Psoas muscle (tissue), 7 donors: ENCODE measurements at regions not wholly inside any gene's neighbourhood (a gene's known extent, or its start where the extent isn't known, plus 50 kb on each side); places are given as distances from the start of the nearest gene placed in this dataset.
"Not testable (repeated sequence)": the region's sequence is repeated elsewhere in the genome, so short reads cannot be mapped to it uniquely, and the experiment has no call there.

Experiments
- ATAC-seq, 4 donors: fragments of 200-7000 bp; cut with Tn5 transposase; one replicate each; pipeline ENCODE4 v1.9.1; 2020; ENCODE audit warnings: moderate library complexity in 3 of 4, mild to moderate bottlenecking in 2 of 4
- DNase-seq, 2 donors: peaks; one replicate each; pipeline ENCODE4 v3.0.0-alpha.2; 2020
- H3K27ac ChIP-seq: fragments of 200-600 bp; one replicate; pipeline ENCODE4 v1.8.0; 2022
- H3K27me3 ChIP-seq, 3 donors: fragments of 200-600 bp in 1 of 3; one replicate each; pipeline versions ENCODE4 v1.6.1 to v1.8.0; 2013 to 2022; ENCODE audit warnings: low read length in 2 of 3, mild to moderate bottlenecking in 2 of 3, moderate library complexity in 1 of 3; ENCODE audit not compliant: insufficient read depth in 3 of 3
- H3K36me3 ChIP-seq, 2 donors: fragments of 200-600 bp in 1 of 2; one replicate each; pipeline versions ENCODE4 v1.6.1 to v1.8.0; 2013 to 2022; ENCODE audit warnings: low read depth in 1 of 2, mild to moderate bottlenecking in 1 of 2, moderate library complexity in 1 of 2; ENCODE audit not compliant: insufficient read depth in 1 of 2
- H3K4me1 ChIP-seq: fragments of 200-600 bp; one replicate; pipeline ENCODE4 v1.8.0; 2022
- H3K4me3 ChIP-seq: fragments of 200-600 bp; one replicate; pipeline ENCODE4 v1.8.0; 2022; ENCODE audit warnings: mild to moderate bottlenecking
- H3K9me3 ChIP-seq: fragments of 200-600 bp; one replicate; pipeline ENCODE4 v1.8.0; 2022
- WGBS, 3 donors: extraction: QIAGEN DNeasy Blood & Tissue Kit; methylation state at CpG; one replicate each; pipeline versions ENCODE4 v1.1.6 to v1.1.7; 2013; 5-methylcytosine and 5-hydroxymethylcytosine counted together
- intact Hi-C, 2 donors: fragments of 100-400 bp; cut with DNase I; formaldehyde crosslinking; loops; one replicate each; pipeline versions ENCODE4 v1.11.0 to v1.14.2; 2022
- TF ChIP-seq, protein P1 (sequence below): fragments of 200-600 bp; IDR thresholded peaks from one replicate; pipeline ENCODE4 v1.8.0; 2022; ENCODE audit warnings: antibody characterized with exemption
- donor health status: healthy with polysubstance abuse.
- donor health status: DM: no; HTN: no; CAD: no; lungs with moderate emphysema.
- donor health status: Bipolar disorder and iron deficiency.
- donor health status: healthy.
- donor health status: DM: yes; HTN: yes; CAD: no.
- donor health status: DM: no; HTN: no; CAD: no.
- donor health status: DM: yes; HTN: yes; CAD: no.

DNA sequence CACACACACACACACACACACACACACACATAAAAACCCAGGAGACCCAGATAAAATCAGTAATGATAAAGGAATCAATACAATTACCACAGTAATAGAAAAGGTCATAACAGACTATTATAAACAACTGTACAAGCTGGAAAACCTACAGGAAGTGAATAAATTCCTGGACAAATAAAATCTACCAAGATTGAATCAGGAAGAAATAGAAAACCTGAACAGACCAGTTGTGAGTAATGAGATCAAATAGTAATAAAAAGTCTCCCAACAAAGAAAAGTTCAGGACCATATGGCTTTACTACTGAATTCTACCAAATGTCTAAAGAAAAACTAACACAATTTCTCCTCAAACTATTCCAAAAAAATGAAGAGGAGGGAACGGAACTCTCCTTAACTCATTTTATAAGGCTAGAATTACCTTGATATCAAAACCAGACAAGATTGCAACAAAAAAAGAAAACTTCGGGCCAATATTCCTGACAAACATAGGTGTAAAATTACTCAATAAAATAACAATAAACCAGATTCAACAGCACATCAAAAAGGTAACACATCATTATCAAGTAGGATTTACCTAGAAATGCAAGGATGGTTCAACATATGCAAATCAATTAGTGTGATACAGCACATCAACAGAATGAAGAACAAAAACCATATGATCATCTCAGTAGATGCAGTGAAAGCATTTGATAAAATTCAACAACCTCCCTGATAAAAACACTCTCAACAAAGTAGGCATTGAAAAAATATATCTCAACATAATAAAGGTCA is 325.2 kb upstream of the POU5F2 start:
- DNase-seq = no peak
- TF ChIP-seq, protein P1, sequence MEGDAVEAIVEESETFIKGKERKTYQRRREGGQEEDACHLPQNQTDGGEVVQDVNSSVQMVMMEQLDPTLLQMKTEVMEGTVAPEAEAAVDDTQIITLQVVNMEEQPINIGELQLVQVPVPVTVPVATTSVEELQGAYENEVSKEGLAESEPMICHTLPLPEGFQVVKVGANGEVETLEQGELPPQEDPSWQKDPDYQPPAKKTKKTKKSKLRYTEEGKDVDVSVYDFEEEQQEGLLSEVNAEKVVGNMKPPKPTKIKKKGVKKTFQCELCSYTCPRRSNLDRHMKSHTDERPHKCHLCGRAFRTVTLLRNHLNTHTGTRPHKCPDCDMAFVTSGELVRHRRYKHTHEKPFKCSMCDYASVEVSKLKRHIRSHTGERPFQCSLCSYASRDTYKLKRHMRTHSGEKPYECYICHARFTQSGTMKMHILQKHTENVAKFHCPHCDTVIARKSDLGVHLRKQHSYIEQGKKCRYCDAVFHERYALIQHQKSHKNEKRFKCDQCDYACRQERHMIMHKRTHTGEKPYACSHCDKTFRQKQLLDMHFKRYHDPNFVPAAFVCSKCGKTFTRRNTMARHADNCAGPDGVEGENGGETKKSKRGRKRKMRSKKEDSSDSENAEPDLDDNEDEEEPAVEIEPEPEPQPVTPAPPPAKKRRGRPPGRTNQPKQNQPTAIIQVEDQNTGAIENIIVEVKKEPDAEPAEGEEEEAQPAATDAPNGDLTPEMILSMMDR = no peak
- intact Hi-C loops = no loop called here
- ATAC-seq = no peak
- WGBS, 3 donors = 97 to 100% (median 99%) methylated on average over 2 of the region's 2 CpGs
- H3K27ac ChIP-seq = no peak overlapping the region
- H3K9me3 ChIP-seq = peaks cover 25% of the 10 kb centered on the region
- H3K4me1 ChIP-seq = no peaks in the 10 kb centered on the region
- no peaks in the 10 kb centered on the region for H3K27me3 ChIP-seq
- peaks cover 0 to 3% of the 10 kb centered on the region in 2 donors for H3K36me3 ChIP-seq
- H3K4me3 ChIP-seq = no peak overlapping the region

DNA sequence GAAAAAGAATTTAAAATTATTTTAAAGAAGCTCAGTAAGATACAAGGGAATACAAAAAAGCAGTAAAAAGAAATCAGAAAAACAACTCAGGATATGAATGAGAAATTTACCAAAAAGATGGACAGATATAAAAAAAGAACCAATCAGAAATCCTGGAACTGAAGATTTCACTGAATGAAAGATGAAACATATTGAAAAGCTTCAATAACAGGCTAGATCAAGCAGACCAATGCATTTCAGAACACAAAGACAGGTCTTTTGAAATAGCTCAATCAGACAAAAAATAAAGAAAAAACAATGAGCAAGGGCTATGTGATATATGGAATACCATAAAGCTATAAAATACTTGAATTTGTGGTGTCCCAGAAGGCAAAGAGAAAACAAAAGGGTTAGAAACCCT is 322.6 kb upstream of the POU5F2 start:
- ATAC-seq (no peak), DNase-seq (no peak)
- intact Hi-C loops = no loop called here
- TF ChIP-seq, protein P1 = no peak
- H3K27ac ChIP-seq = no peak overlapping the region
- no peaks in the 10 kb centered on the region for H3K27me3 ChIP-seq
- peaks cover 2% of the 10 kb centered on the region for H3K4me1 ChIP-seq
- peaks cover 25% of the 10 kb centered on the region for H3K9me3 ChIP-seq
- H3K4me3 ChIP-seq = no peak overlapping the region
- peaks cover 0 to 3% of the 10 kb centered on the region in 2 donors for H3K36me3 ChIP-seq

DNA sequence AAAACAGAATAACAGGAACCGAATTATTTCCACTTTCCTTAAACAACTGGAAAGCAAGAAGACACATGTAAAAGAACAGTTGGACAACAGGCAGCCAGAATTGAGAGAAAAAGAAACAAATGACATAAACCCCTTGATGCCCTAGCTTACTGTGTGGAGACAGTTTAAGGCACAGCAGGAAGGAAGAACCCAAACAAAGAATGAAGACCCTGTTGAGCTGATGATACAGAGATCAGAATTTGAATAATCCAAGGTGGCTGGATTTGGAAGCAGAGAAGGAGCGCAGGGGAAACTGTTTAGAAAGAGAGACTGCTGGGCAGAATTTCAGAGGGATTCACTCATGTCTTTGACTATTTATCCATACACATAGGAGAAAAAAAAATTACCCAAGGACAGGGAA is 316.3 kb upstream of the POU5F2 start:
- 67 to 76% (median 74%) methylated on average over 2 of the region's 2 CpGs for WGBS, 3 donors
- Histone ChIP-seq H3K36me3 (peaks cover 0 to 5% of the 10 kb centered on the region in 2 donors), H3K4me3 (no peak overlapping the region), H3K27me3 (no peaks in the 10 kb centered on the region), H3K4me1 (peaks cover 8% of the 10 kb centered on the region), H3K27ac (no peak overlapping the region), H3K9me3 (no peaks in the 10 kb centered on the region)
- DNase-seq (no peak), ATAC-seq (no peak)
- intact Hi-C loops = no loop called here
- TF ChIP-seq, protein P1 = no peak

DNA sequence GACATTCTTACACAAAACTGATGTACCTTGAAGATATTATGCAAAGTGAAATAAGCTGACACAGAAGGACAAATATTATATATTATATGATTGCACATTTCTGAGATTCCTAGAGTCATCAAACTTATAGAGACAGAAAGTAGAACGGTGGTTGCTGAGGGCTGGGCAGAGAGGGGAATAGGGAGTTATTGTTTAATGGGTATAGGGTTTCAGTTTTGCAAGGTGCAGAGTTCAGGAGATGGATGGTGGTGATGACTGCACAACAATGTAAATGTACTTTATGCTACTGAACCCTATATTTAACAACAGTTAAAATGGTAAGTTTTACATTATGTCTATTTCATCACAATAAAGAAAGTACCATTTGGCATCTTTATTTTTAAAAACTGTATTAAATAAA is 315.8 kb upstream of the POU5F2 start:
- 63 to 75% (median 65%) methylated on average over 1 of the region's 1 CpG for WGBS, 3 donors
- TF ChIP-seq, protein P1 = no peak
- peaks cover 8% of the 10 kb centered on the region for H3K4me1 ChIP-seq
- no peaks in the 10 kb centered on the region for H3K27me3 ChIP-seq
- H3K36me3 ChIP-seq = peaks cover 0 to 6% of the 10 kb centered on the region in 2 donors
- no peak overlapping the region for H3K27ac ChIP-seq
- DNase-seq (no peak), ATAC-seq (no peak)
- intact Hi-C loops = no loop called here
- no peaks in the 10 kb centered on the region for H3K9me3 ChIP-seq
- no peak overlapping the region for H3K4me3 ChIP-seq

DNA sequence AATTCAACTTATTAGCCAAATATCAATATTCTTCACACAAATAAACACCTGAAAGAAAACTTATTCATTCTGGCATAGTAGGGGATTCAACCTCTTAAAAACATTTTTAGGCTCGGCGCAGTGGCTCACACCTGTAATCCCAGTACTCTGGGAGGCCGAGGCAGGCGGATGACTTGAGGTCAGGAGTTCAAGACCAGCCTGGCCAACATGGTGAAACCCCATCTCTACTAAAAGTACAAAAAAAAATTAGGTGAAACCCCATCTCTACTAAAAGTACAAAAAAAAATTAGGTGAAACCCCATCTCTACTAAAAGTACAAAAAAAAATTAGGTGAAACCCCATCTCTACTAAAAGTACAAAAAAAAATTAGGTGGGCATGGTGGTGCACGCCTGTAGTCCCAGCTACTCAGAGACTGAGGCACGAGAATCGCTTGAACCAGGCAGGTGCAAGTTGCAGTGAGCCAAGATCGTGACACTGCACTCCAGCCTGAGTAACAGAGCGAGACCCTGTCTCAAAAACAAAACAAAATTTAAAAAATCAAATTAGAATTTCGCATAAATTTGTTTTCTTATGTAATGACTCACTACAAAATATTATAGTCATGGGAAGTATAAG is 308.0 kb upstream of the POU5F2 start:
- H3K4me3 ChIP-seq, DNase-seq, H3K4me1 ChIP-seq, H3K9me3 ChIP-seq, H3K27ac ChIP-seq, H3K27me3 ChIP-seq, ATAC-seq, intact Hi-C loops: not testable (repeated sequence)
- 92 to 96% (median 96%) methylated on average over 10 of the region's 10 CpGs for WGBS, 3 donors
- peaks cover 0 to 13% of the 10 kb centered on the region in 2 donors for H3K36me3 ChIP-seq
